ENCODE measurements at regions not wholly inside any gene's neighbourhood (a gene's known extent, or its start where the extent isn't known, plus 50 kb on each side); places are given as distances from the start of the nearest gene placed in this dataset.

- TF ChIP-seq MCM7 (IDR thresholded peaks at IDR 0.05) (no peak), ESRRB (CRISPR knock-in tag; IDR thresholded peaks at IDR 0.05; ENCODE audit: borderline replicate concordance) (no peak), POU5F1 (IDR thresholded peaks at IDR 0.05; ENCODE audit: borderline replicate concordance, low read depth, low read length, partially characterized antibody) (no peak), ZNF436 (CRISPR knock-in tag; IDR thresholded peaks at IDR 0.05) (no peak), ATF3 (IDR thresholded peaks at IDR 0.05) (no peak), ATF3 (CRISPR knock-in tag; conservative IDR thresholded peaks at IDR 0.05) (no peak), ZNF311 (CRISPR knock-in tag; IDR thresholded peaks at IDR 0.05) (no peak)
Observed at GRCh38 chr3:84891851-84892250, 66.9 kb upstream of the CADM2 start (continued).

- Histone ChIP-seq H3K36me3 (ENCODE audit: control insufficient read depth, insufficient read depth, low read length) (no peaks in the 10 kb centered on the region), H3K9ac (ENCODE audit: insufficient read depth in 1 of 2, low read depth in 2 of 2, low read length in 2 of 2) (no peak overlapping the region), H3K27me3 (ENCODE audit: control insufficient read depth in 2 of 2, insufficient read depth in 2 of 2, low read length in 2 of 2) (no peaks in the 10 kb centered on the region), H3K4me3 (no peak overlapping the region), H3K9me1 (ENCODE audit: control insufficient read depth, insufficient read depth, low read length) (no peaks in the 10 kb centered on the region), H2AFZ (ENCODE audit: low read depth, low read length) (no peak overlapping the region), H4K20me1 (replicated peaks; ENCODE audit: control insufficient read depth, insufficient read depth, low read length) (no peaks in the 10 kb centered on the region), H3K4me1 (replicated peaks in 1 of 2; ENCODE audit: control insufficient read depth in 2 of 2, insufficient read depth in 2 of 2, low read length in 2 of 2) (no peaks in the 10 kb centered on the region), H3K79me2 (ENCODE audit: control insufficient read depth, insufficient read depth, low read length) (no peaks in the 10 kb centered on the region), H3K4me2 (ENCODE audit: insufficient read depth, low read length) (no peak overlapping the region), H3K27ac (ENCODE audit: extremely low read depth, low read depth, low read length) (no peak overlapping the region), H3K9me3 (replicated peaks; ENCODE audit: control insufficient read depth, insufficient read depth, low read depth, low read length) (no peaks in the 10 kb centered on the region)
- FAIRE-seq (no peak), ATAC-seq (no peak), DNase-seq (ENCODE audit: extremely low read depth in 1 of 4, low spot score in 3 of 4) (no peak)
- BruUV-seq (replicated peaks): no TSS peak
- in situ Hi-C loops (cut with MboI): no loop called here
- ChIA-PET CTCF (ENCODE audit: low intra/inter-chr PET ratio) (no interaction called here), POLR2A (no interaction called here)
- intact Hi-C loops (cut with micrococcal nuclease): no loop called here
- 0% methylated on average over 2 of the region's 3 CpGs for WGBS (ENCODE audit: insufficient coverage, low coverage, missing lambda C conversion rate)
- no peak for TF ChIP-seq ZNF696 (CRISPR knock-in tag; conservative IDR thresholded peaks at IDR 0.05)
- TF ChIP-seq CHCHD3 (CRISPR knock-in tag; IDR thresholded peaks at IDR 0.05): no peak
- no peak for TF ChIP-seq ZFPM2 (CRISPR knock-in tag; IDR thresholded peaks at IDR 0.05)
- no peak for TF ChIP-seq FUS (optimal IDR thresholded peaks at IDR 0.05; ENCODE audit: low read depth, low read length)
- no peak for TF ChIP-seq SETDB1 (IDR thresholded peaks at IDR 0.05; ENCODE audit: low read length)
- no peak for TF ChIP-seq ZNF41 (CRISPR knock-in tag; conservative IDR thresholded peaks at IDR 0.05)
- no peak for TF ChIP-seq HDGF (IDR thresholded peaks at IDR 0.05)
- TF ChIP-seq GTF2A2 (tag; IDR thresholded peaks at IDR 0.05): no peak
- no peak for TF ChIP-seq TCF15 (CRISPR knock-in tag; IDR thresholded peaks at IDR 0.05)
Observed at GRCh38 chr3:84893211-84893610, 65.6 kb upstream of the CADM2 start.
